ENCODE measurements at regions not wholly inside any gene's neighbourhood (a gene's known extent, or its start where the extent isn't known, plus 50 kb on each side); places are given as distances from the start of the nearest gene placed in this dataset.

GRCh38 chr5:78726571-78726970, 78.0 kb upstream of the LHFPL2 start:
- Histone ChIP-seq H3K4me3 (no peak overlapping the region), H3K4me1 (ENCODE audit: low read depth) (peaks cover 3% of the 10 kb centered on the region), H3K9me3 (no peaks in the 10 kb centered on the region), H3K36me3 (ENCODE audit: low read depth) (no peaks in the 10 kb centered on the region)
- DNase-seq (no peak), ATAC-seq (no peak)
- intact Hi-C loops (cut with DNase I, micrococcal nuclease): no loop called here
- no peak for TF ChIP-seq CTCF (IDR thresholded peaks at IDR 0.05)

DNA sequence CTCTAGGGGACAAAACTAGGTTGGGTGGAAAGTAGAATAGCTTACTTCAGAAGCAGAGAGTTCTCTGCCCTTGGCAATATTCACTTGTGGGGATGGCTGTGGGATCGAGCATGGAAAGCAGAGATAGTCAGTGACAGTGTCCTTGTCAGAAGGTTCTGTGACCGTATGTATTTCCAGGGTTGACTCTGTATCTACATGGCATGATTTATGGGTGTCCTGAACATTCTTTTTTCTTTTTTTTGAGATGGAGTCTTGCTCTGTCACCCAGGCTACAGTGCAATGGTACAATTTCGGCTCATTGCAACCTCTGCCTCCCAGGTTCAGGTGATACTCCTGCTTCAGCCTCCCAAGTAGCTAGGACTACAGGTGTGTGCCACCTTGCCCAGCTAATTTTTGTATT, 77.4 kb upstream of the LHFPL2 start:
- Histone ChIP-seq H3K4me3 (no peak overlapping the region), H3K36me3 (ENCODE audit: low read depth) (no peaks in the 10 kb centered on the region), H3K9me3 (no peaks in the 10 kb centered on the region), H3K4me1 (ENCODE audit: low read depth) (peaks cover 7% of the 10 kb centered on the region)
- DNase-seq (no peak), ATAC-seq (no peak)
- no peak for TF ChIP-seq CTCF (IDR thresholded peaks at IDR 0.05)
- intact Hi-C loops (cut with DNase I, micrococcal nuclease): no loop called here

DNA sequence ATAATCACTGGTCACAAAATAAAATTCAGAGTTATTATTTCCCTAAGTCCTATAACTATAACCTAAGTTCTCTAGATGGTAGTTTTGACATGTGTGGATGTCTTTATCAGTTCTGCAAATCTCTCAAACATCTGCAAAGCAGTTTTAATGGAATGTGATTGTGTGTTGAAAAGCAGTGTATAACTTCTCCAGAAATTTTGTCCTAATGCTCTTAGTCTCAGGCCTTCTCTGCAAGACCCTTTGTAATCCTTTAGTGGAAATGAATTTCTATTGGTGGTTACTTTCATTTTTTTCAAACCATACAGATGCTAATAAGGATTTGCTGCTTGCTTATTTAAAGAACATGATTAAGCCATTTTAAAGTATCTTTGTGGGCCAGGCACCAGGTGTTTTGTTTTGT, 75.5 kb upstream of the LHFPL2 start:
- DNase-seq (no peak), ATAC-seq (no peak)
- no peaks in the 10 kb centered on the region for H3K36me3 ChIP-seq (ENCODE audit: low read depth)
- no peak for TF ChIP-seq CTCF (IDR thresholded peaks at IDR 0.05)
- H3K4me1 ChIP-seq (ENCODE audit: low read depth): peaks cover 7% of the 10 kb centered on the region
- no peak overlapping the region for H3K4me3 ChIP-seq
- H3K9me3 ChIP-seq: no peaks in the 10 kb centered on the region
- intact Hi-C loops (cut with DNase I, micrococcal nuclease): no loop called here

- TF ChIP-seq CTCF (IDR thresholded peaks at IDR 0.05): no peak
- H3K9me3 ChIP-seq: no peaks in the 10 kb centered on the region
- ATAC-seq (peak; percentile 55), DNase-seq (peak in 1 of 3 donors; percentile 20)
- H3K4me1 ChIP-seq (ENCODE audit: low read depth): peaks cover 7% of the 10 kb centered on the region
- no peaks in the 10 kb centered on the region for H3K36me3 ChIP-seq (ENCODE audit: low read depth)
- H3K4me3 ChIP-seq: no peak overlapping the region
- intact Hi-C loops (cut with DNase I, micrococcal nuclease): no loop called here
Measured at GRCh38 chr5:78720997-78721396, 72.4 kb upstream of the LHFPL2 start.

GRCh38 chr5:78720227-78720985, 71.8 kb upstream of the LHFPL2 start:
- DNase-seq: peak in 1 of 3 donors; percentile 43
- intact Hi-C loops (cut with DNase I, micrococcal nuclease): no loop called here
- Histone ChIP-seq H3K4me1 (ENCODE audit: low read depth) (peaks cover 7% of the 10 kb centered on the region), H3K36me3 (ENCODE audit: low read depth) (no peaks in the 10 kb centered on the region), H3K9me3 (no peaks in the 10 kb centered on the region), H3K4me3 (no peak overlapping the region)
- ATAC-seq: peak; percentile 85
- TF ChIP-seq CTCF (IDR thresholded peaks at IDR 0.05): no peak

Data from mucosa of descending colon (tissue), 3 donors.